ENCODE measurements at regions not wholly inside any gene's neighbourhood (a gene's known extent, or its start where the extent isn't known, plus 50 kb on each side); places are given as distances from the start of the nearest gene placed in this dataset.

GRCh38 chr9:1152171-1152570, 102.0 kb downstream of the DMRT2 start:
- TF ChIP-seq CTCF (conservative IDR thresholded peaks at IDR 0.05; ENCODE audit: low read length), result no peak
- TF ChIP-seq EZH2phosphoT487 (IDR thresholded peaks at IDR 0.05; ENCODE audit: borderline replicate concordance, low read depth, low read length), result no peak

Data from OCI-LY7 (cell line).